ENCODE measurements at regions not wholly inside any gene's neighbourhood (a gene's known extent, or its start where the extent isn't known, plus 50 kb on each side); places are given as distances from the start of the nearest gene placed in this dataset.

- ATAC-seq (no peak), DNase-seq (ENCODE audit: low spot score) (no peak)
- ChIA-PET CTCF (no interaction called here), POLR2A (no interaction called here)
- peaks cover 9% of the 10 kb centered on the region for H3K36me3 Mint-ChIP-seq
- no peaks in the 10 kb centered on the region; the same call in 1 of the 2 replicates for H3K27me3 Mint-ChIP-seq (ENCODE audit: low read depth)
- H3K4me3 Mint-ChIP-seq = no peak overlapping the region
- TF ChIP-seq ZNF423 (CRISPR knock-in tag; IDR thresholded peaks at IDR 0.05) (no peak), RORB (CRISPR knock-in tag; IDR thresholded peaks at IDR 0.05) (no peak), ZNF671 (CRISPR knock-in tag; IDR thresholded peaks at IDR 0.05) (no peak), OVOL2 (CRISPR knock-in tag; IDR thresholded peaks at IDR 0.05; ENCODE audit: borderline replicate concordance) (no peak), IRF2 (CRISPR knock-in tag; IDR thresholded peaks at IDR 0.05; ENCODE audit: borderline replicate concordance, low read depth) (no peak), ZNF232 (CRISPR knock-in tag; IDR thresholded peaks at IDR 0.05) (no peak), TEAD1 (CRISPR knock-in tag; IDR thresholded peaks at IDR 0.05) (no peak), ZNF263 (CRISPR knock-in tag; IDR thresholded peaks at IDR 0.05; ENCODE audit: low read depth) (no peak), ZBTB21 (CRISPR knock-in tag; IDR thresholded peaks at IDR 0.05; ENCODE audit: borderline replicate concordance) (no peak), HMGXB4 (CRISPR knock-in tag; IDR thresholded peaks at IDR 0.05) (no peak), SOX15 (CRISPR knock-in tag; IDR thresholded peaks at IDR 0.05) (no peak), FOXP1 (CRISPR knock-in tag; IDR thresholded peaks at IDR 0.05; ENCODE audit: borderline replicate concordance) (no peak)
- no peak overlapping the region for H3K27ac Mint-ChIP-seq
- no peaks in the 10 kb centered on the region for H3K4me1 Mint-ChIP-seq
- peaks cover 18% of the 10 kb centered on the region for H3K9me3 Mint-ChIP-seq
These were observed 174.8 kb downstream of the GABRG2 start for GRCh38 chr5:162242416-162242815.

- no peak for DNase-seq (ENCODE audit: low spot score)
These were observed 176.1 kb downstream of the GABRG2 start for GRCh38 chr5:162243651-162244050.

More at GRCh38 chr5:162243651-162244050, 176.1 kb downstream of the GABRG2 start:
- POLR2A ChIA-PET = no interaction called here
- Mint-ChIP-seq H3K36me3 (0 out of 2 replicates have a peak, but pooled peaks cover 3% of the 10 kb centered on the region), H3K4me1 (peaks cover 2% of the 10 kb centered on the region), H3K9me3 (peaks cover 11% of the 10 kb centered on the region), H3K4me3 (no peak overlapping the region), H3K27me3 (ENCODE audit: low read depth) (no peaks in the 10 kb centered on the region), H3K27ac (no peak overlapping the region)
- ATAC-seq = no peak
- CTCF ChIA-PET = no interaction called here
- TF ChIP-seq E2F1 (CRISPR knock-in tag; IDR thresholded peaks at IDR 0.05) = no peak
- TF ChIP-seq ATF2 (CRISPR knock-in tag; IDR thresholded peaks at IDR 0.05; ENCODE audit: borderline replicate concordance, low read depth) = no peak
- TF ChIP-seq SOX15 (CRISPR knock-in tag; IDR thresholded peaks at IDR 0.05) = no peak
- no peak for TF ChIP-seq USF2 (CRISPR knock-in tag; IDR thresholded peaks at IDR 0.05)
- TF ChIP-seq FOXP4 (CRISPR knock-in tag; IDR thresholded peaks at IDR 0.05) = no peak
- no peak for TF ChIP-seq NFATC4 (CRISPR knock-in tag; IDR thresholded peaks at IDR 0.05)
- TF ChIP-seq USF1 (CRISPR knock-in tag; IDR thresholded peaks at IDR 0.05) = no peak
- TF ChIP-seq NFE2L1 (CRISPR knock-in tag; IDR thresholded peaks at IDR 0.05) = no peak

Measured in WTC11 (cell line).